GM12875 (cell line): ENCODE measurements at regions not wholly inside any gene's neighbourhood (a gene's known extent, or its start where the extent isn't known, plus 50 kb on each side); places are given as distances from the start of the nearest gene placed in this dataset.

ENCODE experiments used
- H3K4me3 ChIP-seq: one replicate; pipeline ENCODE4 v1.5.1; 2011; ENCODE audit warnings: low read depth, low read length, control low read depth
- TF ChIP-seq, protein P1 (sequence below): IDR thresholded peaks from 2 replicates; pipeline ENCODE4 v1.5.1; 2011; ENCODE audit warnings: low read depth, mild to moderate bottlenecking, control low read depth, inconsistent platforms, low read length, moderate library complexity, borderline replicate concordance; ENCODE audit not compliant: insufficient read depth

DNA sequence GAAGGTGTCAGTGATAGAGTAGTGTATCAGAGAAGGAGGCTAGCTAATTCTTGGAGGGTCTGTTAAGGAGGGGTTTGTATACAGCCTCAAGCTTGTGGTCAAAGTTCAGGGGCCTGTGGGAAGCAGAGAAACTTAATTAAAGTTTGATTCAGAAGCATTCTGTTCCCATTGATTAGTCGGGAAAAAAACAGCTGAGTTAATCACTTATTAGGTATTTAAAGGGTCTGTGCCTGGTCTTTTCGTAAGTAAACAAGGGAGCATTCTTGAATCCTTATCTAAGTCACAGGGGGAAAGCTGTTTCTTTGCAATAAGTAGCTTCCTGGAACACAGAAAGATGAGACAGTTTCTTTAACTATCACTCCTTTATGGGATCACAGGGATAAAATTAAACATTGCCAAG, 492.1 kb downstream of the PCDH10 start:
- H3K4me3 ChIP-seq, result no peak overlapping the region
- TF ChIP-seq, protein P1, sequence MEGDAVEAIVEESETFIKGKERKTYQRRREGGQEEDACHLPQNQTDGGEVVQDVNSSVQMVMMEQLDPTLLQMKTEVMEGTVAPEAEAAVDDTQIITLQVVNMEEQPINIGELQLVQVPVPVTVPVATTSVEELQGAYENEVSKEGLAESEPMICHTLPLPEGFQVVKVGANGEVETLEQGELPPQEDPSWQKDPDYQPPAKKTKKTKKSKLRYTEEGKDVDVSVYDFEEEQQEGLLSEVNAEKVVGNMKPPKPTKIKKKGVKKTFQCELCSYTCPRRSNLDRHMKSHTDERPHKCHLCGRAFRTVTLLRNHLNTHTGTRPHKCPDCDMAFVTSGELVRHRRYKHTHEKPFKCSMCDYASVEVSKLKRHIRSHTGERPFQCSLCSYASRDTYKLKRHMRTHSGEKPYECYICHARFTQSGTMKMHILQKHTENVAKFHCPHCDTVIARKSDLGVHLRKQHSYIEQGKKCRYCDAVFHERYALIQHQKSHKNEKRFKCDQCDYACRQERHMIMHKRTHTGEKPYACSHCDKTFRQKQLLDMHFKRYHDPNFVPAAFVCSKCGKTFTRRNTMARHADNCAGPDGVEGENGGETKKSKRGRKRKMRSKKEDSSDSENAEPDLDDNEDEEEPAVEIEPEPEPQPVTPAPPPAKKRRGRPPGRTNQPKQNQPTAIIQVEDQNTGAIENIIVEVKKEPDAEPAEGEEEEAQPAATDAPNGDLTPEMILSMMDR, result no peak

DNA sequence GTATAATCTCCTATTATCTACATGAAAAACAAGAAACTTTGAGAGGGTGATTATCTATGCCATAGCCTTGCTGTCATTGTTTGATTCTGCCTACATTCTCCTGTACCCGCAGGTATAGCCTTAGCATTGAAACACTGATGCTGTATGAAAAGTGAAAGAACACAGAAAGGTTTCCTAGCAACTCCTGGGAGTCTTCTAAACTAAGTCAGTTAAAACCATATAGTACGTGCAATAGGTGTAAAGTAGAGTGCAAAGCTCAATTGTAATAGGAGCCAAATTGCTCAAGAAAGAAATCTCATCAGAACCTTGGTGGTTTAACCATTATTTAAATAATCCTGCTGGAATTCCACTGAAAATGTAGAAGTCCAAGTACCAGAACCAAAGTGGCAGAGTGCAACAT, 489.7 kb downstream of the PCDH10 start:
- no peak overlapping the region for H3K4me3 ChIP-seq

DNA sequence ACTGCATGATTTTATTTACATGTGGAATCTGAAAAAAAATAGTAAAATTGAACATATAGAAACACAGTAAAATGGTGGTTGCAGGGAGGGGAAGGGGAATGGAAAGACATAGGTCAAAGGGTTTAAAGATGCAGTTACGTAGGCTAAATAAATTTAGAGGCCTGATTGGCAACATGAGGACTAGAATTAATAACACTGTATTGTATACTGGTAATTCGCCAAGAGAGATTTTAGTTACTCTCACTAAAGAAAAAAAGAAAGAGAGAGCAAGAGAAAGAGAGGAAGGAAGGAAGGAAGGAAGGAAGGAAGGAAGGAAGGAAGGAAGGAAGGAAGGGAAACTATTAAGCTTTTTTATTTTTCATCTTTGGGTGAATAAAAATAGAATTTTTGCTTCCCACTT, 488.1 kb downstream of the PCDH10 start:
- no peak overlapping the region for H3K4me3 ChIP-seq
- TF ChIP-seq, protein P1, result no peak

More for the DNA sequence above, 489.7 kb downstream of the PCDH10 start:
- TF ChIP-seq, protein P1, result no peak

DNA sequence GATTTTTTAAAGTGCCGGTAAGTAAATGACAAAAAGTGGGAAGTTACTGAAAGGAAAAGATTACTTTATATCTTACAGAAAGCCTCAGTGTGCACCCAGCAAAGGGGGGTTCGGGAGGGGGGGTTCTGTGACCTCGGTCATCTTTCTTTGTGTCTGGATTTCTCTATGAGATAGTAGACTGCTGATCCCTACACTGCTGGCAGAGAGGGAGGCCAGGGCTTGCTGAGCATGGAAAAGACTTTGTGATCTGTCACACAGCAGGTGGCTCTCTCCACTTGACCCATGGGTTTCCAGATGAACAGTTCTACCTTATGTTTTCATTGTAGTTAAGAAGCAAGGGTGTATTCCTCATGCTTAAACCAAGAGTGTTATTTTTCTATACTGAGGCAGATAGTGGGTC, 475.6 kb downstream of the PCDH10 start:
- TF ChIP-seq, protein P1, result no peak
- no peak overlapping the region for H3K4me3 ChIP-seq

DNA sequence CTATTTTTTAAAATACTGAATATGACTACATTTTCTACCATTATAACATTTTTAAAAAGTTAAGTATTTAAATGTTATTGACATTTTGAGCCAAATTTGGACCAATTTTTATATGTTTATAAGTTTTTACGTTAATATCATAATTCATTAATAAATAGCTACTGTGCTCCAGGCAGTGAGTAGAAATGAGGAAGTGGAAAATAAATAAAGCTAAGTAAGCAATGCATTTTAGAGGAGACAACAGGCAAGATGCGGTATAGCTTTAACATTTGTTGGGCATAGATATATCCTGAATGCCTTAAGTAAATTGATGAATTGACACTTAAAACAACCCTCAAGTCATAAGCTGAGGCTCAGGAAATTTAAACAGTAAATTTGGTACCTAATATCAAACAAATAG, 474.8 kb downstream of the PCDH10 start:
- TF ChIP-seq, protein P1, result no peak
- no peak overlapping the region for H3K4me3 ChIP-seq

DNA sequence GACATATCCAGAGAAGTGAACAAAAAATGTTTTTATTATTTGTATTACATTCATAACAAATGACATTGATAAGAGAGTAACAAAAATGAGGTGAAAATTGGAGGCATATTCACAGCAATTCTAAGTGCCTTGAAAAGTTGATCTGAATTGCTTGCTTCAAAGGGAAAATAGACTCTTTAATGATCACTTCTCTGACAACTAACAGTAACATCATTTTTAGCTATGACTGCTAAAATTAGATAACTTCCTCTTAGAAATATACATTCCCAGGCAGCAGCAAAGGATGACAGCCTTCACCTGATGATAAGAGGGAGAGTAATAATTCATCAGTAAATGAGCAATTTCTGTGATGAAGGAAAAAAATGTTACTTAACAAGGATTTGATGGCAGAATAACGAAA, 472.5 kb downstream of the PCDH10 start:
- TF ChIP-seq, protein P1, result no peak
- no peak overlapping the region for H3K4me3 ChIP-seq

DNA sequence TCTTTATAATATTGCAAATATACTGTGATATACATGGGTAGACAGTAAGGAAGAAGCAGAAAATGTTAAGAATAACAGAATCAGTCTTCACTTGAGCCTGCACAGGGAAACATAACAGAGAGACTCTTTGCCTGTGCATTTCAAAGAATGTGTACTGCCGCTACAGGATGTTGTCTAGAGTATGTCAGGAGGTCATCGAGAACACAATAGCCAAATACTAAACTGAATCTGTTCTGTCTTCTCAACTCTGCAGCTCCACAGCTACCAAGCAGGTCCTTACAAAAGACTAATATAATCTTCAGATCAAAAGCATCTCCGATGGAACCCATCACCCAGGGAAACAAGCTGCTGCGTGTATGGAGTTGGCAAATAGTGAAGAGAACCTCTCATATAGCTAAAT, 471.5 kb downstream of the PCDH10 start:
- TF ChIP-seq, protein P1, result no peak

More for the DNA sequence above, 471.5 kb downstream of the PCDH10 start:
- no peak overlapping the region for H3K4me3 ChIP-seq
